HCT116 (cell line): ENCODE measurements at regions not wholly inside any gene's neighbourhood (a gene's known extent, or its start where the extent isn't known, plus 50 kb on each side); places are given as distances from the start of the nearest gene placed in this dataset.

Experiments used
- ATAC-seq: fragments of 200-7000 bp; cut with Tn5 transposase; 2 replicates; pipeline ENCODE4 v1.9.1; 2020; ENCODE audit warnings: mild to moderate bottlenecking, moderate library complexity
- BruUV-seq: library from RNA; stranded (reverse); fragments of 400-500 nt; replicated peaks from 2 replicates; lab custom pipeline; 2021; lab: Mats Ljungman, UMichigan
- CTCF ChIA-PET: fragments of 300-600 bp; sonication (Branson Sonifier 250); formaldehyde crosslinking; loops from one replicate; lab custom pipeline; 2021; ENCODE audit warnings: antibody characterized with exemption; lab: Charles Lee
- POLR2A ChIA-PET: fragments of 300-600, 350-600 bp; sonication (Branson Sonifier 250); formaldehyde crosslinking; loops from one replicate; lab custom pipeline; 2021; ENCODE audit warnings: antibody characterized with exemption; lab: Charles Lee
- RAD21 ChIA-PET, 2 experiments: fragments of 300-600 bp; sonication (Branson Sonifier 250); formaldehyde crosslinking; loops; one replicate each; lab custom pipeline; 2023; ENCODE audit warnings: low total read pairs in 2 of 2; ENCODE audit not compliant: uncharacterized antibody in 2 of 2, unreplicated experiment in 2 of 2, low non-redundant PET in 1 of 2; lab: Charles Lee
- DNase-seq: peaks from one replicate; pipeline ENCODE4 v3.0.0-alpha.2; 2010; ENCODE audit warnings: low read depth, low spot score
- H2AFZ ChIP-seq: fragments of 200-600 bp; shearing (Covaris generic), sonication (generic); 2 replicates; pipeline ENCODE4 v1.6.1; 2017; ENCODE audit warnings: low read depth, mixed run types, mixed read lengths, antibody characterized with exemption, low read length; ENCODE audit not compliant: poor library complexity, severe bottlenecking
- H3K27ac ChIP-seq: 2 replicates; pipeline ENCODE4 v1.5.1; 2012; ENCODE audit warnings: low read depth, low read length
- H3K27me3 ChIP-seq: fragments of 200-600 bp; sonication (generic); 2 replicates; pipeline ENCODE4 v1.6.1; 2016; ENCODE audit warnings: mixed run types, low read length, mixed read lengths; ENCODE audit not compliant: insufficient read depth
- H3K36me3 ChIP-seq, 2 experiments: fragments of 200-500 bp in 1 of 2; fragments of 200-600 bp in 1 of 2; sonication (Bioruptor generic) in 1 of 2; sonication (generic) in 1 of 2; 2 replicates each; pipeline versions ENCODE4 v1.5.1 to v1.6.1; 2014 to 2016; ENCODE audit warnings: low read length in 2 of 2, inconsistent platforms in 1 of 2, mixed read lengths in 1 of 2, mixed run types in 1 of 2; ENCODE audit not compliant: insufficient read depth in 2 of 2, control insufficient read depth in 1 of 2
- H3K4me1 ChIP-seq, 2 experiments: fragments of 200-600 bp in 1 of 2; sonication (generic) in 1 of 2; 2 replicates each; pipeline versions ENCODE4 v1.5.1 to v1.6.1; 2012 to 2017; ENCODE audit warnings: low read length in 2 of 2, inconsistent platforms in 1 of 2, mild to moderate bottlenecking in 1 of 2, mixed read lengths in 1 of 2, mixed run types in 1 of 2, moderate library complexity in 1 of 2; ENCODE audit not compliant: insufficient read depth in 2 of 2, control insufficient read depth in 1 of 2
- H3K4me2 ChIP-seq: fragments of 200-600 bp; sonication (generic); 2 replicates; pipeline ENCODE4 v1.6.1; 2017; ENCODE audit warnings: mixed run types, low read length, mixed read lengths
- H3K4me3 ChIP-seq, 2 experiments: fragments of 200-600 bp in 1 of 2; sonication (generic) in 1 of 2; replicated peaks in 1 of 2; 2 replicates each; pipeline ENCODE4 v1.5.1; 2011 to 2016; ENCODE audit warnings: low read length in 2 of 2, control low read depth in 1 of 2, low read depth in 1 of 2, mild to moderate bottlenecking in 1 of 2, mixed read lengths in 1 of 2, mixed run types in 1 of 2
- H3K79me2 ChIP-seq: fragments of 200-600 bp; sonication (generic); 2 replicates; pipeline ENCODE4 v1.6.1; 2017; ENCODE audit warnings: mild to moderate bottlenecking, mixed run types, low read length, moderate library complexity, mixed read lengths; ENCODE audit not compliant: insufficient read depth
- H3K9ac ChIP-seq: fragments of 200-600 bp; sonication (generic); 2 replicates; pipeline ENCODE4 v1.6.1; 2016; ENCODE audit warnings: low read length, mixed read lengths
- H3K9me2 ChIP-seq: fragments of 200-600 bp; sonication (generic), shearing (Covaris generic); 2 replicates; pipeline ENCODE4 v1.6.1; 2017; ENCODE audit warnings: mixed run types, mild to moderate bottlenecking, moderate library complexity; ENCODE audit not compliant: insufficient read depth
- H3K9me3 ChIP-seq, 2 experiments: fragments of 200-500 bp in 1 of 2; fragments of 200-600 bp in 1 of 2; sonication (Bioruptor generic) in 1 of 2; sonication (generic) in 1 of 2; 2 replicates each; pipeline ENCODE4 v1.6.1; 2014 to 2017; ENCODE audit warnings: low read length in 2 of 2, mixed read lengths in 2 of 2, inconsistent platforms in 1 of 2, low read depth in 1 of 2, mild to moderate bottlenecking in 1 of 2, mixed run types in 1 of 2, moderate library complexity in 1 of 2; ENCODE audit not compliant: control insufficient read depth in 1 of 2, insufficient read depth in 1 of 2
- H4K20me1 ChIP-seq: fragments of 200-600 bp; sonication (generic), shearing (Covaris generic); 2 replicates; pipeline ENCODE4 v1.6.1; 2017; ENCODE audit warnings: mixed run types, mild to moderate bottlenecking, moderate library complexity; ENCODE audit not compliant: insufficient read depth
- ATF3 ChIP-seq: IDR thresholded peaks from 2 replicates; pipeline ENCODE4 v1.6.1; 2012
- CBX3 ChIP-seq: IDR thresholded peaks from 2 replicates; pipeline ENCODE4 v1.6.1; 2012; ENCODE audit warnings: low read depth
- CEBPB ChIP-seq: IDR thresholded peaks from 2 replicates; pipeline ENCODE4 v1.6.1; 2012; ENCODE audit warnings: low read depth
- CTCF ChIP-seq, 3 experiments: fragments of 200-600 bp in 1 of 3; sonication (generic) in 1 of 3; IDR thresholded peaks in 2 of 3; conservative IDR thresholded peaks in 1 of 3; 2 replicates each; pipeline ENCODE4 v1.5.1; 2012 to 2017; ENCODE audit warnings: low read depth in 2 of 3, low read length in 2 of 3, antibody characterized with exemption in 1 of 3, borderline replicate concordance in 1 of 3, control low read depth in 1 of 3, mild to moderate bottlenecking in 1 of 3, mixed read lengths in 1 of 3, mixed run types in 1 of 3, moderate library complexity in 1 of 3; ENCODE audit not compliant: insufficient read depth in 1 of 3
- EGR1 ChIP-seq: IDR thresholded peaks from 2 replicates; pipeline ENCODE4 v1.6.1; 2012; ENCODE audit warnings: low read depth
- ELF1 ChIP-seq: IDR thresholded peaks from 2 replicates; pipeline ENCODE4 v1.6.1; 2012; ENCODE audit warnings: low read depth, borderline replicate concordance
- EZH2 ChIP-seq: fragments of 200-600 bp; sonication (generic); IDR thresholded peaks from 2 replicates; pipeline ENCODE4 v1.6.1; 2017; ENCODE audit warnings: antibody characterized with exemption, mixed run types
- EZH2phosphoT487 ChIP-seq: fragments of 200-600 bp; IDR thresholded peaks from 2 replicates; pipeline ENCODE4 v1.6.1; 2018; ENCODE audit warnings: antibody characterized with exemption, borderline replicate concordance
- FOSL1 ChIP-seq: IDR thresholded peaks from 2 replicates; pipeline ENCODE4 v1.6.1; 2012; ENCODE audit warnings: low read depth
- JUND ChIP-seq: IDR thresholded peaks from 2 replicates; pipeline ENCODE4 v1.6.1; 2012
- POLR2A ChIP-seq: IDR thresholded peaks from 2 replicates; pipeline ENCODE4 v1.7.0; 2011; ENCODE audit warnings: borderline replicate concordance; ENCODE audit not compliant: insufficient read depth, insufficient read length; ENCODE audit errors: extremely low read depth
- SP1 ChIP-seq: IDR thresholded peaks from 2 replicates; pipeline ENCODE4 v1.6.1; 2012; ENCODE audit warnings: low read depth
- SRF ChIP-seq: IDR thresholded peaks from 2 replicates; pipeline ENCODE4 v1.6.1; 2012; ENCODE audit warnings: low read depth
- TCF7L2 ChIP-seq: IDR thresholded peaks from 2 replicates; pipeline ENCODE4 v1.7.0; 2011; ENCODE audit warnings: borderline replicate concordance, inconsistent platforms; ENCODE audit not compliant: insufficient read depth, insufficient read length; ENCODE audit errors: extremely low read depth
- YY1 ChIP-seq: IDR thresholded peaks from 2 replicates; pipeline ENCODE4 v1.6.1; 2011; ENCODE audit warnings: low read length, low read depth, moderate library complexity, mild to moderate bottlenecking; ENCODE audit not compliant: insufficient replicate concordance; ENCODE audit errors: extremely low read depth
- intact Hi-C: fragments of 100-400 bp; cut with micrococcal nuclease; formaldehyde crosslinking; loops from 2 replicates; pipeline ENCODE4 v1.10.0; 2022

- no peaks in the 10 kb centered on the region for H3K27me3 ChIP-seq
- H2AFZ ChIP-seq = no peak overlapping the region
- intact Hi-C loops = no loop called here
- no peak overlapping the region for H3K9ac ChIP-seq
- no peak overlapping the region for H3K4me3 ChIP-seq
- H3K79me2 ChIP-seq = no peaks in the 10 kb centered on the region
- H4K20me1 ChIP-seq = no peaks in the 10 kb centered on the region
- DNase-seq (no peak), ATAC-seq (no peak)
- H3K4me1 ChIP-seq = no peaks in the 10 kb centered on the region
- H3K36me3 ChIP-seq = no peaks in the 10 kb centered on the region
- TF ChIP-seq SP1 = no peak
- TF ChIP-seq CTCF (IDR thresholded peaks at IDR 0.05 in 2 of 3, conservative IDR thresholded peaks at IDR 0.05 in 1 of 3; ENCODE audit: borderline replicate concordance in 1 of 3, insufficient read depth in 1 of 3, low read depth in 2 of 3, low read length in 2 of 3) = no peak
- no peak for TF ChIP-seq YY1
- ChIA-PET POLR2A (no interaction called here), CTCF (no interaction called here), RAD21 (no interaction called here)
- H3K9me3 ChIP-seq = no peaks in the 10 kb centered on the region
- H3K4me2 ChIP-seq = no peak overlapping the region
- BruUV-seq = no TSS peak
- no peak overlapping the region for H3K27ac ChIP-seq
- no peaks in the 10 kb centered on the region for H3K9me2 ChIP-seq
Observed at GRCh38 chr2:215577356-215577755, 141.5 kb upstream of the FN1 start.

GRCh38 chr2:215576572-215576971, 140.7 kb upstream of the FN1 start:
- no peaks in the 10 kb centered on the region for H3K9me2 ChIP-seq
- no peaks in the 10 kb centered on the region for H3K9me3 ChIP-seq
- H3K27me3 ChIP-seq = no peaks in the 10 kb centered on the region
- DNase-seq = no peak
- ChIA-PET CTCF (no interaction called here), RAD21 (no interaction called here), POLR2A (no interaction called here)
- H3K4me1 ChIP-seq = no peaks in the 10 kb centered on the region
- no peak overlapping the region for H3K9ac ChIP-seq
- ATAC-seq = no peak
- H3K36me3 ChIP-seq = no peaks in the 10 kb centered on the region
- H3K4me3 ChIP-seq = no peak overlapping the region
- intact Hi-C loops = no loop called here
- H3K4me2 ChIP-seq = no peak overlapping the region
- H3K79me2 ChIP-seq = no peaks in the 10 kb centered on the region
- BruUV-seq = no TSS peak
- no peaks in the 10 kb centered on the region for H4K20me1 ChIP-seq
- H2AFZ ChIP-seq = no peak overlapping the region
- no peak overlapping the region for H3K27ac ChIP-seq
- no peak for TF ChIP-seq ATF3
- no peak for TF ChIP-seq EGR1
- no peak for TF ChIP-seq POLR2A
- no peak for TF ChIP-seq FOSL1
- no peak for TF ChIP-seq JUND
- no peak for TF ChIP-seq EZH2
- no peak for TF ChIP-seq SRF
- no peak for TF ChIP-seq EZH2phosphoT487
- no peak for TF ChIP-seq CBX3
- TF ChIP-seq TCF7L2 = no peak
- no peak for TF ChIP-seq ELF1
- TF ChIP-seq CTCF (IDR thresholded peaks at IDR 0.05 in 2 of 3, conservative IDR thresholded peaks at IDR 0.05 in 1 of 3; ENCODE audit: borderline replicate concordance in 1 of 3, insufficient read depth in 1 of 3, low read depth in 2 of 3, low read length in 2 of 3) = no peak
- TF ChIP-seq YY1 = no peak
- TF ChIP-seq SP1 = no peak
- TF ChIP-seq CEBPB = no peak
